ENCODE measurements at regions not wholly inside any gene's neighbourhood (a gene's known extent, or its start where the extent isn't known, plus 50 kb on each side); places are given as distances from the start of the nearest gene placed in this dataset.

DNA sequence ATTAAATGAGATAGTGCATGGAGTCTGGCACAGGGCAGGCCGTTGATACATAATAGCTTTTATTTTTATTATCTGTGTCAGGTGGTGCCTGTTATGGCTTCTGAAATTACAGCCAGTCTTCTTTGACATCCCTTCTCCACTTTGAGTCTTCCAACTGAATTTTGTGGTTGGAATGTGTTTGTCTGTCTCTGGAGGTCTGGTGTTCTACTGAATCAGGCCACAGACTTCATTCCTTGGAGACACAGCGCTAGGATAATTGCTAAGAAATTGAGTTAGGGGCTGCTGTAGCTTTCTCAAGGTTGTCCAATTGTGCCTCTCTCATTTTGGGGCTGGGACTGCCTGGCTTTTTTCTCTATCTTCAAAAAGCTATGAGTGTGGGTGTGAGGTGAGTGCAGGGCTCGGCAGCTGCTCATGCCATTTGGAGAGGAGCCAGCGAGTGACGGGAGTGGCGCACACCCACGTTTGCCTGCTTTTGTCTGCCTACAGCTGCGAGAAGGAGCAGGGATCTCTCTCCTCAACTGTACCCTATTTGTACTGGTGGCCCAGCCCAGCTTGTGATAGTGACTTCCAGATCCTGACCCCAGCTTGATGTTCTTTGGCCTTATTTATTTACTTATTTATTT, 49.8 kb upstream of the SYN2 start:
- no peaks in the 10 kb centered on the region for H3K79me2 ChIP-seq (ENCODE audit: control insufficient read depth, low read length)
- no peaks in the 10 kb centered on the region for H3K9me3 ChIP-seq (ENCODE audit: control insufficient read depth, insufficient read depth, low read length)
- TF ChIP-seq EZH2phosphoT487 (IDR thresholded peaks at IDR 0.05; ENCODE audit: borderline replicate concordance, low read length), result no peak
- no peaks in the 10 kb centered on the region for H3F3A ChIP-seq (ENCODE audit: control insufficient read depth, insufficient read depth)
- H3K4me3 ChIP-seq (ENCODE audit: low read length), result no peak overlapping the region
- H3K4me1 ChIP-seq (ENCODE audit: control insufficient read depth, low read length), result no peaks in the 10 kb centered on the region
- H4K20me1 ChIP-seq (ENCODE audit: control insufficient read depth, insufficient read depth, low read depth, low read length), result no peaks in the 10 kb centered on the region
- H3K27ac ChIP-seq (ENCODE audit: low read depth, low read length), result no peak overlapping the region
- no peaks in the 10 kb centered on the region for H3K9me2 ChIP-seq (replicated peaks; ENCODE audit: control insufficient read depth, low read length)
- no peak overlapping the region for H3K4me2 ChIP-seq (ENCODE audit: low read length)
- H3K27me3 ChIP-seq (ENCODE audit: control insufficient read depth, low read length), result 0 out of 2 replicates have a peak, but pooled peaks cover 2% of the 10 kb centered on the region
- H3K36me3 ChIP-seq (ENCODE audit: control insufficient read depth, low read length), result no peaks in the 10 kb centered on the region

Measured in DOHH2 (cell line).